ENCODE measurements at regions not wholly inside any gene's neighbourhood (a gene's known extent, or its start where the extent isn't known, plus 50 kb on each side); places are given as distances from the start of the nearest gene placed in this dataset.

DNA sequence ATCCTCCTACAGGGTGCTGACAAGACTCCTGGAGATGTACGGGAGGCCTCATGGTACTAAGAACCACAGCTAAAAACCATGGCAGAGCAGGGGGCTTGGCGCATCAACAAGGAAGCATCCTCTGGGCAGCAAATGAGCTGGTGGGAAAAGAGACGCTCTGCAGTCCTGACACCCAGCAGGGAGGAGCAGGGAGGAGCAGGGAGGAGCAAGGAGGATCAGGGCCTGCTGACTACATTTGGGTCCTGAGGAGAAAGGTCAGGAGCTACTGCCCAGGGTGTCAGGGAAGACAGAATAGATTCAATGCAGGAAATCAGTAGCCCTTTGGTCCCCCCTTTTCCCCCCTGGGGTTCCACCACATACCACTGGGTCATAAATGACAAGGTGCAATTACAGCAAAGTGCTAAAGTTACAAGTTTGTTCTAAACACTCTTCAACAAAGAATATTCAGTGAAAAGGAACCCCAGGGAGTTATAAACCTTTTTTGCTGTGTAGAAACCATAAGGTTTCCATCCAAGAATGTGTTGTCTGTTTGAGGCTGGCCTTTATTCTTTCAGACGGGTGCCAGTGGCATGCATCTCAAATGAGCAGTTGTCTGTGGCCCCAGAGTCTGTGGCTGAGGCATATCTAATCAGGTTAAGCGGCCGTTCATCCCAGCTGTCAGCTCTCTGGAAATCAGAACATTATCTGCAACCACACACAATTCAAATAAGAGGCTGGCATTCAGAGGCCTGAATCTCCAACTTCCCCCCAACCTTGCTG is 325.0 kb downstream of the CDC5L start:
- DNase-seq (ENCODE audit: low read depth in 2 of 2): no peak

GRCh38 chr6:44715188-44715587 is 327.7 kb downstream of the CDC5L start:
- DNase-seq (ENCODE audit: low read depth in 2 of 2): no peak

GRCh38 chr6:44715925-44716324 is 328.4 kb downstream of the CDC5L start:
- no peak for DNase-seq (ENCODE audit: low read depth in 2 of 2)

- no peak for DNase-seq (ENCODE audit: low read depth in 2 of 2)
Measured at GRCh38 chr6:44717431-44717830, 329.9 kb downstream of the CDC5L start.

- no peak for DNase-seq (ENCODE audit: low read depth in 2 of 2)
Measured at GRCh38 chr6:44721954-44722578, 334.6 kb downstream of the CDC5L start.

GRCh38 chr6:44722736-44723135 is 335.2 kb downstream of the CDC5L start:
- no peak for DNase-seq (ENCODE audit: low read depth in 2 of 2)

DNA sequence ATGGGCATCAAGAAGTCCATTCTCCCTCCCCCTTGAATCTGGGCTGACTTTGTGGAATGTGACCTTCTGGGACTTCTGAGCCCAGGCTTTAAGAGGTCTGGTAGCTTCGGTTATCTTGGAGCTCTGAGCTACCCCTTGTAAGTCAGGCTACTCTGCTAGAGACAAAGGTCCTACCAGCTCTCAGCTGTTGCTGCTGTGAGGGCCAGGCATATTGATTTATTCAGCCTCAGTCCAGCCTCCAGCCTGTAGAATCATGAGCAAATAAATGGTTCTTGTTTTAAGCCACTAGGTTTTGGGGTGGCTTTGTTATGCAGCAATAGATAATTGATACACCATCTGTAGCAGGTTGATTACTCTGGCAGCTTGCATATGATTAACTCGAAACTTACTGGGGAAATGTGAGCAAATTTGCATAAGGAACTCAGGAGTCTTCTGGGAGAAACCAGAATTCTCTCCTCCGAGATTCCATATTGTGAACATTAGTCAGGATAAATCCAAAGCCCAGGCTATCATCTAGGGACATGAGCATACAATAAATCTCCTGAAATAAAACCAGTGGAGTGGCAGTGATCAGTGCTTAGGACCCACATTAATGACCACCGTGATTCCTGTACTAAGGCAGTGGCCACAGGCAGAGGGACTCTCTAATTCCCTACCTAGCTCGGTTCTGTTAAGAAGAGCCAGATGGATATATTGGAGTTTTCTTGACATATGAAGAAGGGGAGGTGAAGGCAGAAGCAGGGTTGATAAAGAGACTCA is 336.1 kb downstream of the CDC5L start:
- no peak for DNase-seq (ENCODE audit: low read depth in 2 of 2)

- no peak for DNase-seq (ENCODE audit: low read depth in 2 of 2)
Measured at GRCh38 chr6:44725070-44725469, 337.6 kb downstream of the CDC5L start.

- DNase-seq (ENCODE audit: low read depth in 2 of 2): no peak
Measured at GRCh38 chr6:44727651-44728630, 340.4 kb downstream of the CDC5L start.

- DNase-seq (ENCODE audit: low read depth in 2 of 2): no peak
Measured at GRCh38 chr6:44730771-44731391, 343.4 kb downstream of the CDC5L start.

GRCh38 chr6:44731485-44732095 is 344.1 kb downstream of the CDC5L start:
- DNase-seq (ENCODE audit: low read depth in 2 of 2): no peak

DNA sequence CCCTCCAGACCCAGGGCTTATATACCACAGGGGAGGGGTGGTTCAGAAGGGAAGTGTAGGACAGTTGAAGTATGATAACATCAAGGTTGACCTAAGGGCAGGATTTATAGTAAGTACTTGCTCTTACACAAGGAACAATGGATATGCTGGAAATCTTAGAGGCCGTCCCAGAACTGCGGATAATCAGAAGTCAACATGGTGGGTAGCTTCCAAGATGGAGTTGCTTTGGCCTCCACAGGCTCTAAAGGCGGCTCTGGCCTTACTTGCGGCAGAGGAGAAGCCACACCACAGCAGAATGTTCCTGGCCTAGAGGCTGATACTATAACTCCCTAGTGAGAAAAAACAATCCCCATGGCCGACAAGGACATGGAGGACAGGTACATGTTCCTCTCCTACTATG is 344.7 kb downstream of the CDC5L start:
- no peak for DNase-seq (ENCODE audit: low read depth in 2 of 2)

DNA sequence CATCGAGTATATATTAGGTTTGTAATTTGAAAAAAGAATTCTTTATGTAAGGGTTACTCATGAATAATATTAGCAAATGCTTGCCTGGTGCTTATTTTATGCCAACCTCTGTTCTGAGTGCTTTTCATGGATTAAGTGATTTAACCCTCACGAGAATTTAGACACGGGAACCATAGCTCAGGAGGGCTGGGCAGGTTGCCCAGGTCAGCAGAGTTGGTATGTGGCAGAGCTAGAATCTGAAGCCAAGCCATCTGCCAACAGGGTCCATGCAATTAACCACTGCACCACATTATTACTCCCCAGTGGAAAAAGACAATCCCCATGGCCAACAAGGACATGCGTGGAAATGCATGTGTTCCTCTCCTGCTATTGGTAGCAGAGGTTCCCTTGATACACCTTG is 345.6 kb downstream of the CDC5L start:
- DNase-seq (ENCODE audit: low read depth in 2 of 2): no peak

DNA sequence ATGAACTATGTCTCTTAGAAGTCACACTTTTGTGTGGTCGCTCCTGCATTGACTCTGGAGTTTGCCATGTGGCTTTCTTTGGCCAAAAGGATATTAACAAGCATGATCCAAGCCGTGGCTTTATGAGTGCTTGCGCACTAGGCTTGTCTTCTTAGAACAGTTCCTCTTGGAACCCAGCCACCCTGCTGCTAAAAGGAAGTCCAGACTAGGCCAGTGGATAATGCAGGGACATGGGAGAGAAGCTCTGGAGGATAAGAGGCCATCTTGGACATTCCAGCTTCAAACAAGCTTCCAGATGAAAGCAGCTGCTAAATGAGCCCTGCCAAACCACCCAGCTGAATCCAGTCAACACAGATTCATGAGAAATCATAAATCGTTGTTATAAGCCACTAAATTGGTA is 346.4 kb downstream of the CDC5L start:
- DNase-seq (ENCODE audit: low read depth in 2 of 2): no peak

DNA sequence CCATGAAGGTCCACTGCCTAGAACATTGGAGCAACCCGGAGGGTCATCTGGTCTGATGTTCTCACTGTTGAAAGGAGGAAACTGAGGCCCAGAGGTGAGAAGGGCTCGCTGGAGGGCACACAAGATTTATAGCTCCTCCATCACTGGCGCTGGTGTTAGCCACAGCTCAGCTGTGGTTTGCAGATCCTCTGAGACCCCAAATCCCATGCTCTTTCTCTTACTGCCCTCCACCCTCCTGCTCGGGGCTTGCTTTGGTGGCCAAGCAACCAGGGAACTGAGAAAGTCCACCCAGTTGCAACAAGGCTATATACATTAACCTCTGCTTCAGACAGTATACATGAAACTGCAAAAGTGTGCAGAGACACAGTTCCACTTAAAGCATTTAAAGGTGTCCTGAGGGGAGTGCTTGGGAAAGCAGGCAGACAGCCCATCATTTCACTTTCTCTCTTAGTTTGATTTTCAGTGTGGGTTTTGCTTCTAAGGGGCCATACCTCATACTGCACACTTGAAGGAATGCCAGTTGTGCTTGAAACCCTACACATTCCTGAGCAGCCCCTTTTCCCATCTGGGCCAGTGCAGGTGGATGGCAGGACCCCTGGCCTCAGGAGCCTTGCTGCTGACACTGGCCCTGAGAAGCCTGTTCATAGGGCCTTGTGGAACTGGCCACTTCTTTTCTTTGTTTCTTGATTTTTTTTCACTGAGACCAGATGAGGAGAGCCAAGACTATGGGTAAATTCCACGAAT is 347.6 kb downstream of the CDC5L start:
- no peak for DNase-seq (ENCODE audit: low read depth in 2 of 2)

GRCh38 chr6:44735630-44735963 is 348.1 kb downstream of the CDC5L start:
- DNase-seq (ENCODE audit: low read depth in 2 of 2): no peak

DNA sequence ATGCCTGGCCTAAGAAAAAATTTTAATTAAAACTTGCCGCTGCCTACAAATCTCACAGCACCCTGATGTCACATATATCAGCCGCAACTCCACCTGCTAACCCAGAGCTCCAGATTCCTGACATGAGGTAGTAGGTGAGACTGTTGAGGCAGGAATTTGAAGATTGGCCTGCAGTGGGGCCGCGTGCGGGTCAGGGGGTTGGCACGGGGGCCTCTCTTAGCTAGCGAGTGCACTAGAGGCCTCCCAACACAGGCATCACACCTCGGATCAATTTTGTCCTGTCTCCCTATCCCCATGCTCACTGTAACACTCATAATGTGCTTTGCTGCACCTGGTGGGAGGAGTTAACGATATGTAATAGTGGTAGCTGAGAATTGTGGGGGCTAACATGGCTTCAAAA is 349.8 kb downstream of the CDC5L start:
- no peak for DNase-seq (ENCODE audit: low read depth in 2 of 2)

- no peak for DNase-seq (ENCODE audit: low read depth in 2 of 2)
Measured at GRCh38 chr6:44737829-44738528, 350.5 kb downstream of the CDC5L start.

DNA sequence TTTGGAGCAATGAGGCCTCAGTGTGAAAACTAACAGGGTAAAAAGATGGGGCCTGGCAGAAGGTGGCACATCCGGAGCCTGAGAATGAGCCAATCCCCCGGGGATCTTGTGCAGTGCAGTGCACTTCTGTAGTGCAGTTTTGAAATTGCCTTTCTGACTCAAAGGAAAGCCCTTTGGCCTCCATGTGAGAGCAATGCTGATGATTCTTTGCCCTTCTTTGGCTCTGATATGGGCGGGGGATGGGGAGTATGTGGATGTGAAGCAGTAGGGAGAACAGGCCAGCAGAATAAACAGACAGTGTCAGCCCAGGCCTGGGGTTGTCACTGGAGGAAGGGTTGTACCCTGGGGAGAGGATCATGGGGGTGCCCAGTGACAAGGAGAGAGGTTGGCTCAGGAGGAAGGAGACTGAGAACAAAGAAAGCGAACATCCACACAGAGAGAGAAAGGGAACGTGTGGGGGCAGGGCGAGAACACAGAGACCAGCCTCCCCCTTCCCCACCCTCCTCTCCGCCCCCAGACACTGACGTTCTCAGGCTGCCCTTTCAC is 351.2 kb downstream of the CDC5L start:
- no peak for DNase-seq (ENCODE audit: low read depth in 2 of 2)

All from stimulated activated CD8-positive, alpha-beta memory T cell treated with anti-CD3 and anti-CD28 coated beads, Interleukin-2, amount 100 ng/mL, for 1 hour (primary cell).